GM12891 (cell line): ENCODE measurements at regions not wholly inside any gene's neighbourhood (a gene's known extent, or its start where the extent isn't known, plus 50 kb on each side); places are given as distances from the start of the nearest gene placed in this dataset.

Source experiments
- PAX5 ChIP-seq: IDR thresholded peaks from 2 replicates; pipeline ENCODE4 v1.6.1; 2011; ENCODE audit warnings: low read length, moderate library complexity, mild to moderate bottlenecking; ENCODE audit not compliant: insufficient read depth, severe bottlenecking
- POLR2A ChIP-seq: IDR thresholded peaks from 2 replicates; pipeline ENCODE4 v1.6.1; 2011; ENCODE audit warnings: low read depth, low read length, control low read depth
- POLR2AphosphoS5 ChIP-seq: IDR thresholded peaks from 2 replicates; pipeline ENCODE4 v1.6.1; 2011; ENCODE audit warnings: low read depth, low read length, control low read depth
- POU2F2 ChIP-seq: IDR thresholded peaks from 2 replicates; pipeline ENCODE4 v1.6.1; 2011; ENCODE audit warnings: low read depth, mild to moderate bottlenecking, control low read depth, low read length, moderate library complexity
- SPI1 ChIP-seq: IDR thresholded peaks from 2 replicates; pipeline ENCODE4 v1.6.1; 2011; ENCODE audit warnings: low read depth, low read length, control low read depth
- TAF1 ChIP-seq: IDR thresholded peaks from 2 replicates; pipeline ENCODE4 v1.6.1; 2011; ENCODE audit warnings: low read depth, low read length, control low read depth

- TF ChIP-seq POLR2A (no peak), POLR2AphosphoS5 (no peak), SPI1 (no peak), TAF1 (no peak), POU2F2 (no peak), PAX5 (no peak)
These were observed 178.3 kb upstream of the MPDZ start for GRCh38 chr9:13457795-13458194.
